Activated CD4-positive, alpha-beta T cell treated with anti-CD3 and anti-CD28 coated beads, Interleukin-2, Interleukin-4, amounts not matched to agents 100 ng/mL and 50 ng/mL, durations not matched to agents 16 hours and 8 hours (primary cell): ENCODE measurements at regions not wholly inside any gene's neighbourhood (a gene's known extent, or its start where the extent isn't known, plus 50 kb on each side); places are given as distances from the start of the nearest gene placed in this dataset.

ENCODE experiments used
- DNase-seq: peaks from one replicate; pipeline ENCODE4 v3.0.0-alpha.2; 2020; ENCODE audit warnings: low spot score

DNA sequence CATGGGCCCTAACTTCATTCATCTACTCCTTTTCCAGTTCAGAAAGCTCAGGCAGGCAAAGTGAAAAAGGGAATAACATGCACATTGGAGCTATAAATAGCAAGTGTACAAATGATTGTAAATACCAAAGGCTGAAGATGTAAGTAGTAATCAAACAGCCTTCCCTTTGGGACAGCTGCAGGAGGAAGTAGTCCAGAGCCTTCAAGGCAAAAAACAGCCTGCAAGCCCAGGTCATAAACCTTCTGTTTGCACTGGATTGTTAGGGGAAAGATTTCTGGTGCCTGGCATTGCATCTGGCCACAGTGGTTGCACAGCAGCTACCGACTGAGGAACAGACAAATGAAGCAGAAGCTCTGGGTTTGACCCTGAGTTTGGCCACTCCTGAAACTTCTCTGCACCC lies 98.6 kb upstream of the PMFBP1 start:
- DNase-seq = no peak

DNA sequence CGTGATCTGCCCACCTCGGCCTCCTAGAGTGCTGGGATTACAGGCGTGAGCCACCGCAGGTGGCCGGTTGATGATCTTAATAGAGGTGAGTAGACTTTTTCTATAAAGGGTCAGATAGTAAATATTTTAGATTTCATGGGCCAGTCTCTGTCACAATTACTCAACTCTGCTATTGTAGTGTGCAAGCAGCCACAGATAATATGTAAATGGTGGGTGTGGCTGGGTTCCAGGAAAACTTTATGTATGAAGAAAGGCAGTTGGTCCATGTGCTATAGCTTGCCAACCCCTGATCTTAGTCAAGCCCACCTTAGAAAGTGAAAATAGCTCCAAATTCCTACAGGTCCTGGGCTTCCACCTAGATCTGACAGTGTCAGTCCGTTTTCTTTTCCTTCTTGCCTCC lies 94.9 kb upstream of the PMFBP1 start:
- no peak for DNase-seq

DNA sequence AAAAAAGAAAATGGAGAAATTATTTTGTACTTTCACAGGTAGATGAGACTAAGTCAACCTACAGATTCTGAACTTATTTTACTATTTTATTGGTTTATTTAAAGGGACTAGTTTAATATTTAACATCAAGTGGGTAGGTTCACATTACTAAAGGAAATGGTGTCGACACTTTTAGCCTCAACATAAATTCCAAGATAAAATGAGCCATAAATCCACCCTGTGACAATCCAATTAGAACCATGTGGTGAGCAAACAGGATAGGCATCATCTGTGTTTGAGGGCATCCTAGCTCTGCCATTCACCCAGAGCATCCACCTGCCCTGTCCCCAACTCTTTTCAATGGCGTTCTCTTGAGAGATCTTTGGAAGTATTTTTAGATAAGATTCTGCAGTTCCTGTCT lies 92.8 kb upstream of the PMFBP1 start:
- DNase-seq = no peak

DNA sequence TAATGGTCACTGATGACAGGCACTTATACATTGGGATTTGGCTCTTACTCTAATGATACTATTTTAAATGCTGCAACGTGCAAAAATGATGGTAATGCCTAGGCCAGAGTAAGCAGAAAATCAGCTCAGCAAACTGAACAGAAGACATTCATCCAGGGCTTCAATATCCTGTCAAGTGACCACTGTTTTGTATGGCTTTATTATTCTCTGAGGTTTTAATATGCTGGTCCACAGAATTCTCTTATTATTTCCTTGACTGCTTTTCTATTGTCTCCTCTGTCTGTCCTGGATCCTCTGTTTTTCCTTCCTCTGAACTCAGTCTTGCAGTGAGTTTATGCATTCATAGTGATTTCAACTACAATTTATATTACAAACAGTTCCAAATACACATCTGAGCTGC lies 90.8 kb upstream of the PMFBP1 start:
- no peak for DNase-seq

DNA sequence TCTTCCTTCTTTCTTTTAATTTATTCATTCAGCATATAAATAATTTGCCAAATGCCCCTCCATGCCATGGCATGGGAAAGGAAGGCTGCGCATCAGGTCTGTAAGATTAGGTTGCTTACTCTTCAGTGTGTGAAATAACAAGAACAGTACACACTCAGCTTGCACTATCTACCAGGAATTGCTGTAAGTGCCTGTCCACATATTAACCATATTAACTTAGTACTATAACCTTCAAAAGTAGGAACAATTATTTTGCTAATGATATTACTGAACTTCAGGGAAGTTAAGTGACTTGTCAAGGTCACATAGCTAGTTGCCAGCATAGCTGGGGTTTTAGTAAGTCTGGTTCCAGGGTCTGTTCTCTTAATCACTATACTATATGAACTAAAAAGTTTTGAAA lies 89.2 kb upstream of the PMFBP1 start:
- no peak for DNase-seq

DNA sequence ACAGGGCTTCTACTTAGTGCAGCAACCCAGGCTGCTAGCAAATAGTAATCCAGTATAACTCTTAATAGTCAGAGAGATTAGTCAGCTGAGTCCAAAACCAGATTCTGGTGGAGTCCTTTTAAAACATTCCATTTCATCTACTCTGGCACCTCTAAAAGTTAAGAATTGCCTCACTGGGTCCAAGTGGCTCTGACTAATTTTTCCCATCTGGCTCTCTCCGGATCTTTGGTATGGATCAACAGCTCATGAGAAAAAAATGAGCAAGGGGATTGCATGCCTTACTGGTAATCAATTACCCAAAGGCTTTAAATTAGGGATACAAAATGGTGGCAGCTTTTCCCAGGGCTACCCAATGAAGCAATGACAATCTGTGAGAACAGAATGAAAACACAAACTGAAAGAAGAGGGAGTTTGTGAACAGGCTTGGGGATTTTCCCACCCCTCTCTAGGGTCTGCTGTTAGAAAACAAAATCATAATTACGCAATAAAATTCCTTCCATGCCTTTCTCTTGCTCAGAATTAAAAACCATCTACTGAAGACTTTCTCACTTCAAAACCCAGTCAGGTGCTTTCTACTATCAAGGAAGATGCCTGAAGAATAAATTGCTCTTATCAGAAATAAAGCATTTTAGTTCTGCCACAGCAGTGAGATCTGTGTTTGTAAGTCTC lies 84.6 kb upstream of the PMFBP1 start:
- no peak for DNase-seq

GRCh38 chr16:72255786-72256185 lies 83.8 kb upstream of the PMFBP1 start:
- no peak for DNase-seq

- DNase-seq = no peak
Measured at GRCh38 chr16:72247821-72248253, 75.9 kb upstream of the PMFBP1 start.

DNA sequence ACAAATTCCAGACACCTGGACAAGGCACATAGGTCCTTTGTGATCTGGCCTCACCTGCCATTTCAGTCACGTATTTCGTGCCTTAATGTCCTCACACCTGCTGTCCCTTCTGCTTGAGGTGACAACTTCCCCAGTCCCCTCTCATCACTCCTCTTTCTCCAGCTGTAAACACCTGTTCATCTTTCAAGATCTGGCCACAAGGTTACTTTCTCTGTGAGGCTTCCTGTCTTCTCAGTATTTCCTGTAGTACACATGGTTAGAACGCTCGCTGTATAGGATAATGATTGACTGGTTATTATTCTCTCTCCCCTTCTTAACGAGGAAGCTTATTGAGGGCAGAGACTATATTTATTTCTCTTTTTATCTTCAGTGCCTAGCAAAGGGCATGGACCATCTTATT lies 74.5 kb upstream of the PMFBP1 start:
- no peak for DNase-seq

GRCh38 chr16:72244853-72245252 lies 72.9 kb upstream of the PMFBP1 start:
- DNase-seq = no peak

DNA sequence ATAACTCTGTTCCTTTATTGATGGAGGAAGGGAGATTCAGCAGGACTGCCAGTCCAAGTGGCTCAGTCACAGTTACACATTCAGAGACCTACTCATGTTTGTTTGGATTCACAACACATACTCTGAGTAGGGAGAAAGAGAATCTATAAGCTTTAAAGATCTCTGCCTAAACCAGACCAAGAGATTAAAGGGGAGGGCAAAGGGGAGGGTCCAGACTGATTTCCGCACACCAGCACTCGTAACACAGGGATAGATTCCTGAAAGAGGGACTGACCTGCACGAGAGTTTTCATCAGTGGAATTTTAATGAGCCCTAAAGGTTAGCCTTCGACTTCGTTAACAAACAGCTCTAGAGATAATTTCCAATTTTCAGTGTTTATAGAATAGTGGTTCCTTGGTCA lies 71.7 kb upstream of the PMFBP1 start:
- DNase-seq = no peak

DNA sequence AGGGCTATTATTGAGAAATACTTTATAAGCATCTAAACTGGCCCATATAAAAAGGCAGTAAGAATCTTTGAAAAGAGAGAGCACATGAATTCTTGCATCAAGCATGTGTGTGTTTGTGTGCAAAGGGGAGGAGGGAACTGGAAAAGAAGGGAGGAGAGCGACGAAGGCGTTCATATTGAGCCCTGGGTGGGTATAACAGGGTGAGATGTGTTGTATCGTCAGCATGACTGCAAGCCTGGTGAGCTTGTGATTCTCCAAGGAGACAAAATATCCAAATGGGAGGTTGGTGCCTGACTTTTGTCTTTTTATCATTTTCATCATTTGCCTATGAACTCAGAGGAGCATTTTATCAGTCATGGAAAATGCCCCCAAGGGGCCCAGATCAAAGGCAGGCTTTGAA lies 70.8 kb upstream of the PMFBP1 start:
- DNase-seq = no peak

DNA sequence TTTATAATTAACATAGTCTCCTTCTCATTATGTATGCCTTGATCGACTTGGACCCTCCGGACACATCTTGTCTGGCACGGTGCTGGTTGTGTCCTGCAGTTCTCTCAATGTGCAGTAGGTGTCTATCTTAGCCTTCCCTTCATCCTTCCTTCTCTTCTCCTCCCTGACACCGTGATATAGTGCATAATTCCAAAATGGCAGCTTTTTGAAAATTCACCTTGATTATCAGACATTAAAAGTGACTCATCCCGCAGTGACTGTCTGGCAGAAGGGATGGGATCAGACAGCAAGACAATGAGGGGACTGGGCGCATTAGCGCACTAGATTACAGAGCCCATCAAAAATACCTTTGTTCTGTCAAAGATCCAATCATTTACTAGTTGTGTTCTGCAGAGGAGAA lies 70.0 kb upstream of the PMFBP1 start:
- peak; percentile 2 for DNase-seq

DNA sequence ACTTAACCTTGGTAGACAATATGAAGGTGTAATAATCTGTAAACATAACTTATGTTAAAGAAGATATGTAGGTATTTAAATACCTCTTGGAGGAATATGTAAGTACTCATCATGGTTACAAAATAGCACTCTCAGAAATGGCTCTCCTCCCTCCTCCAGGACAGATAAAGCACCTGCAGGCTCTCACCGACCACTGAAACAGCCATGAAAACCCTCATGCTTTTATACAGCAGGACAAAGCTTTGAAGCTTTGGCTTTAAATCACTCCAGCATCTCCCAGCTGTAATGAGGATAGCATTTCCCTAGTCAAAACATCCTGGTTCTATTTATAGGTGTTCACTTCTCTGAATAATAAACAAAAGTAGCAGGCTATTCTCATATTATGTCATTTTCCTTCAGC lies 69.1 kb upstream of the PMFBP1 start:
- DNase-seq = no peak

GRCh38 chr16:72240466-72240865 lies 68.5 kb upstream of the PMFBP1 start:
- DNase-seq = no peak

DNA sequence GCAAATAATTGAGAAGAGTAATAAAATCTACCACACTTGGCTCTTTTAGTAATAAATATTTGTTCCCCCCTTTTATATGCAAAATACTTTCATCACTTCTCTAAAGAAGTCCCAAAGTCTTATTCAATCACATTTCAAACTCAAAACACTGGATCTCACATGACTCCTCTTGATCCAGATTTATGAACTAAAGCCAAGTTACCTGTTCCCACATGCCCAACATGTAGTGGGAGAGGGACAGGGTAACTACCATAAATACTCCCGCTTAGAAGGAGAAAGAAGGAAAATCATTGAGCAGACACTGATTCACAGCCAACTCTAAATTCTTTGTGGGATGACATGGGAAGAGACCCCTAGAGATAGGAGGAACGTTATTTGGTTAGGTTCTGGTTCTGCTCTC lies 64.9 kb upstream of the PMFBP1 start:
- DNase-seq = no peak

- no peak for DNase-seq
Measured at GRCh38 chr16:72234387-72234786, 62.4 kb upstream of the PMFBP1 start.

DNA sequence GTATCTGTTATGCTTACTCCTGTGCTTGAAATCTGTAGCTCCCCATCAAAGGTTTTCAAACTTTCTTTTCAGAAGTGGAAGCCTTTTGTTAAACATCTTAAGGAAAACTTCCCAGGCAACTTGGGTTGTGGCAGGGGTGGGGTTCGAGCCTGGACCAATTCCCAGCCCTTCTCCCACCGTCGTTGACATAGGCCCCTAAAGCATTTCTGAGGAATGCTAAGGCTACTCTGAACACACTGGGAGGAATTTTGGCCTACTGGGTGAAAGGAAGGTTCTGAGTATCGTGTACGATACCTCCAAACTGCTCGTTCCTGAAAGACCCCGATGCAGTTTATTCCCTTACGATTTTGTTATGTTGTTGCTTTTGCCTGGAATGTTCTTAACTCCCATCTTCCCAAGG lies 56.1 kb upstream of the PMFBP1 start:
- no peak for DNase-seq

DNA sequence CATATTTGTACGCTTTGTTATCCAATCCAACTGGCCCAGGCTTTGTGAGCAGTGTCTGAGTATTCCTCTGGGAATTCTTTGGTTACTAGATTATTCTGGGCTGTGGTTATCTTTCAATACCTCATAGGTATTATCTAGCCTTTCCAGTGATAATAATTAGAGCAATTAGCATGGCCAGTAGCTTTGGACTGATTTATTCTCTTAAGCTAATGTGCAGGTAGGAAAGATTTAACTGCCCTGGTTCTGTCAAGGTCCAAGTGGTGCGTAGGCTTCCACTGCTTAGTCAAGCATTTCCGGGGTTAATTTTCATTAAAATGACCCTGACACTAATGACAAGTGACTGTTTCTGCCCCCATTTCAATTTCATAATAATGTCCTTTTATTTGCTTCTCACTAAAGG lies 54.2 kb upstream of the PMFBP1 start:
- no peak for DNase-seq

DNA sequence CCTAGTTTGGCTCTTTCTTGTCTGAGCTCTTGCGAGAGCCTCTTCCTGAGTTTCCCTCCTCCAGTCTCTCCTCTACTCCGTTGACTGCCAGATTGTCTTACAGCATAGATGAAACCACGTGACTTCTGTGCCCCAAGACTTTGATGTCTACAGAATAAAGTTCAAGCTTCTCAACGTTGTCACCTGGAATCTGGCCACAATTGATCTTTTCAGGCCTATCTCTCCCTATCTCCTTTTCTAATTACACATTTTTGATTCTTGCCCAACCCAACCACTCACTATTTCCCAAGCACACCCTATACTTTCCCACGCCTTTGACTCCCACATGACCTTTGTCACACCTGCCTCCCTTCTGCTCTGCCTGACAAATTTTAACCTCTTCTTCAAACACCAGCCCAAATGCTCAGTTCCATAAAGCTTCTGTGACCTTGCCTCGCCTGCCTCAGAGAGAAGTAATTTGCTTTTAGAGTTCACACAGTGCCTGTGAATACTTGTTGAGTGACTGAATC lies 52.4 kb upstream of the PMFBP1 start:
- DNase-seq = no peak

DNA sequence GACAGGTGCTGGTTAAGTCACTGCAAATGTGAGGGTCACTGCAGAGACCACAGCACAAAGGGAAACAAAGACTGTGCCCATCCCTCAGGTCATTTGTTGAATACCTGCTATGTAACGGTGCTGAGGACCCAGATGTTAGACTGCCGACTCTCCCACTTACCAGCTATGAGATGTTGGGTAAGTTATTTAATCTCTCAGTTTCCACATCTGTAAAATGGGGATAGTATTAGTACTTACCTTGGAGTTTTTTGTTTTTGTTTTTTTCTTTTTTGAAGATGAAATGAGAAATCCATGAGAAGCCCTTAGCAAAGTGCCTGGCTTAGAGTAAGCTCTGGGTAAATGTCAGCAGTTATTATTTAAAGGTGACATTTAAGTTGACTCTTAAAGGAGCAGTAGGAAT lies 50.5 kb upstream of the PMFBP1 start:
- DNase-seq = no peak
